HL-60/S4 (cell line): ENCODE measurements at regions not wholly inside any gene's neighbourhood (a gene's known extent, or its start where the extent isn't known, plus 50 kb on each side); places are given as distances from the start of the nearest gene placed in this dataset.

Experiments used
- in situ Hi-C: fragments of 300-500 bp; cut with MboI; formaldehyde crosslinking; loops from 2 replicates; pipeline ENCODE4 v1.14.3; 2022; ENCODE audit warnings: low sequenced_read_pairs

- in situ Hi-C loops = no loop called here
Observed at GRCh38 chr13:80237646-80238045, 103.3 kb downstream of the SPRY2 start.

DNA sequence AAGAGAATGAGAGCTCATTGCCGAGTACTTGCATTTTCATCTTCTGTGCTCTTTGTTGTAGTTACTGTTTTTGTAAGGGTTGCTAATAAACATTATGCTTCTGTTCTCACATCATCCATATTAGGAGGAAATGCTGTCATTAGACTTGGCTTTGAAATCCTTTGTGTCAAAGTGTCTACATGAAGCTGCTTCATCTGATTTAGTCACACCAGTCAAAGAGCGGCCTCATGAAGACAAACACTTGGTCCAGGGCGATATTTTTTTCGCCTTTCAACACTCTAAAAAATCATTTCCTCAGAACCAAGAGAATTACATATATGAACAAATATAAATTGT, 105.0 kb downstream of the SPRY2 start:
- in situ Hi-C loops = no loop called here

GRCh38 chr13:80235166-80235966, 105.6 kb downstream of the SPRY2 start:
- in situ Hi-C loops = no loop called here

DNA sequence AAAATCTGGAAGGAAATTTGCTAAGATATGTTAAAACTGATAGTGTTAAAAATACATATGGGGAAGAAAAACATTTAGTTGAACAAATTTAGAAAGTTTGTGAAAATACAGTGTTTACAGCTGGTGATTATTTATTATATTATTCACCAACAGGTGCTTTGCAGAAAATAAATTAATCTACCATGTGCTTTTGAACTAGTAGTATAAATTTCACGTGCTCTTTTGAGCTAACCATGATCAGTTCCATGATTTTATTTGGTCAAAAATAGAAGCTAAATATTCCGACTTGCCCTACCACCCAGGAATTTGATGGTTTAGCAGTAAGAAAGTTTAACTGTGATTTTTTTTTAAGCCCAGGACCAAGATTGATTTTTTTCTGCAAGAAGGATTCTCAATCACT, 113.3 kb downstream of the SPRY2 start:
- in situ Hi-C loops = no loop called here

GRCh38 chr13:80226645-80227044, 114.3 kb downstream of the SPRY2 start:
- in situ Hi-C loops = no loop called here

DNA sequence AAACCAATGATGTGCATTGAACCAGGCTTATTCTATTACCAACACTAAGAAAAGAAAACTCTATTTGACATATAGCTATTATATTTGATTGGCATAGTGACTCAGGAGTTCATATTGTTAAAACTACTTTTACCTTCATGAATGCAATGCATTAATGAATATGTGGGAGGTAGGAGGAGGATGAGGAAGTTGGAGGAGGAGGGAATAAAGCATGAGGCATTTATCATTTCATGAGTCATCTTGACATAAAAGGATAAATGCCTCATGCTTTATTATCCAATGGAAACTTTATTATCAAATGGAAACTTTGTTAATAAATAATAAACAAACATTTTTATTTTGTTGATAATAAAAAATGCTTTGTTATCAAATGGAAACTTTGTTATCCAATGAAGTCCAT, 116.5 kb downstream of the SPRY2 start:
- in situ Hi-C loops = no loop called here

DNA sequence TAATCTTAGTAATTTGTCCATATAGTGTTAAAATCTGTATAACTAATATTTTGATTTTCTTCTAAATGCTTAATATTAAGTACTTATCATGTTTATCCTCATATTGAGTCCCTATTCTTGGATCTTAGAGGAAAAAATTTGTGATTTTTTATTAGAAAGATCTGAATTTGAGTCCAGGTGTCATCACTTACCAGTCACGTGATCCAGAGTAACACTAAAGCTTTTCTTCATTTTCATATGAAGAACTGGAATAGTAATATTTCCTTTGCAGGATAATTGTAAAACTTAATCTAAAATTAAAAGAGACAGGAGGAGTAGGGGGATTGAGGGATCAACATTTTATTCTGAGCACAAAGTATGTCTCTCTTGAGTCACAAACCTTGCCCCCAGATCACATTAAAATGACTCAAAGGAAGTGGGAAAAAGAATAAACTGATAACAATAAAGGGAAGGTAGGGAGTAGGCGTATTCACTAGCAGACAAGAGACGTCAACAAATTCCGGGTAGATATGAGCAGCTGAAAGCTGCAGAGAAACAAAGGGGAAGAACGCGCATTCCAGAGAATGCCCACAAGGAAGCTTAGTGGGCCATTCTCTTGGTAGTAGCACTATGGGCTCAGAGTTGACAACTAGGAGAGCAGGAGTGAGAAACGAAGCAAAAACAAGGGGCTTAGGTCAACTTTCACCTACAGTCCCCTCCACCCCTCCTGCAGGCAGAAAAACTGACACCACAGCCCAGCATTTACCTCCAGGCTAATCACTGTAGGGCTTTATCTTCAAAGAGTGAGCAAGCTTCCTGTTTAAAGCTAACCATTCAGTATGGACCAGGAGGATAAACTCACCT, 123.1 kb downstream of the SPRY2 start:
- in situ Hi-C loops = no loop called here

GRCh38 chr13:80215368-80215767, 125.6 kb downstream of the SPRY2 start:
- in situ Hi-C loops = no loop called here

DNA sequence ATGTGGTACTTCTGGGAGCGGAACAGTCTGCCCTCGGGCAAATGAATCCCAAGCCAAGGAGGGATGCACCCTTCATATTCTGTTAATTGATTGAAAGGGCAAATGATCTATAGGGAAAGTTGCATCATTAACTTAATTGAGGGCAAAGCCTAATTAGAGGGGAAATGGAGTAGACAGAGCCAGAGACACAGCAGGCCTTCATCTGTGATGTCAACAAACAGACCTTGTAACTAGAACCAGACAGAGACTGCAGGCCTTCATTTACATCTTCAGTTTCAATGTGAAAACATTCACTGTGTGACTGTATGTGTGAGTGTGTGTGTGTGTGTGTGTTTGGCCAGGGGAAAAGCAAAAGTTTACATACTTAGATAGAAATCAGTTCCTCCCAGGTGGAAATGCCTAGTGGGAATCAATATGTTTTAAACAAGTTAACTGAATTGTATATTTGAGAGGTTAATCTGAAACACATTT, 126.4 kb downstream of the SPRY2 start:
- in situ Hi-C loops = no loop called here

GRCh38 chr13:80214050-80214449, 126.9 kb downstream of the SPRY2 start:
- in situ Hi-C loops = no loop called here

DNA sequence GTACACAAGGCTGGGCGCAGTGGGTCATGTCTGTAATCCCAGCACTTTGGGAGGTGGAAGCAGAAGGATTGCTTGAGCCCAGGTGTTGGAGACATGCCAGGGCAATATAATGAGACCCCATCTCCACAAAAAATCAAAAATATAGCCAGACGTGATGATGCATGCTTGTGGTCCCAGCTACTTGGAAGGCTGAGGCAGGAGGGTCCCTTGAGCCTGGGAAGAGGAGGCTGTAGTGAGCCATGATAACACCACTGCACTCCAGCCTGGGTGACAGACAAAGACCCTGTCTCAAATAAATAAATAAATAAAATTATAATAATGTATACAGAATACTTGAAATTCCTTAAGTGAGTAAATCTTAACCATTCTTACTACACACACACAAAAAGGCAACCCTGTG, 127.7 kb downstream of the SPRY2 start:
- in situ Hi-C loops = no loop called here

DNA sequence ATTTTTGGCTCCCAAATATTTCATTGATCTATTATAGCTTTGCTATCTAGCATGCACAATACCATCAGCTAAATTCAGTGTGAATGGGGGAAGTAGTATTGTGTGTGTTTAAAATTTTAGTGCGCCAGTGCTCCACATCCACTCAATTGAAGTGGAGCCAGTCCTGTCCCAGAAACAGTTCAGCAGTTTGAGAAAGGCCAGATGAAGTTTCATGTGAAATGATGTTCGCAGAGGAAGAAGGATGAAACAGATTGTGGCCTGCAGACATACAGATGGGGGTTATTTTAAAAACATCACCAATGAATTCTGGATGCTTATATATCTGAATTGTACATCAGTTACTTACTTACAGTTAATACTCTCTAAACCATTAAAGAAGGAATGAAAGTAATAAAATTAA, 129.4 kb downstream of the SPRY2 start:
- in situ Hi-C loops = no loop called here

- in situ Hi-C loops = no loop called here
Observed at GRCh38 chr13:80204642-80205041, 136.3 kb downstream of the SPRY2 start.

DNA sequence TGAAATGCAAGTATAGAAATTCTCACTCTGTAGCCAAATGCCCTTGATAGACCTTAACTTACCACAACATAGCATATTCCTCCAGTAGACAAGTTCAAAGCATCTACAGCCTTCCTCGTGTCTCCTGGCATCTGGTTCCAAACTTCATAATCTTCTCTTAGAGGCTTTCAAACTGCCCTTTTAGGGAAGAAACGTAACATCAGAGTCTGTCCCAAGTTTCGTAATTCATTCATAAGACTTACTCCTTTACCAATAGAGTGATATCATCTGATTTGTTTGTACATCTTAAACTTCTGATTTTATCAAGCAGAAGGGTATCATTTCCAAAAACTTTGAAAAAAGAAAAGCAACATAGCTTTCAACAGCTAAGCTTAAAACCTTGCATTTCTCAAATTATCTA, 137.4 kb downstream of the SPRY2 start:
- in situ Hi-C loops = no loop called here

GRCh38 chr13:80201694-80202468, 139.0 kb downstream of the SPRY2 start:
- in situ Hi-C loops = no loop called here

DNA sequence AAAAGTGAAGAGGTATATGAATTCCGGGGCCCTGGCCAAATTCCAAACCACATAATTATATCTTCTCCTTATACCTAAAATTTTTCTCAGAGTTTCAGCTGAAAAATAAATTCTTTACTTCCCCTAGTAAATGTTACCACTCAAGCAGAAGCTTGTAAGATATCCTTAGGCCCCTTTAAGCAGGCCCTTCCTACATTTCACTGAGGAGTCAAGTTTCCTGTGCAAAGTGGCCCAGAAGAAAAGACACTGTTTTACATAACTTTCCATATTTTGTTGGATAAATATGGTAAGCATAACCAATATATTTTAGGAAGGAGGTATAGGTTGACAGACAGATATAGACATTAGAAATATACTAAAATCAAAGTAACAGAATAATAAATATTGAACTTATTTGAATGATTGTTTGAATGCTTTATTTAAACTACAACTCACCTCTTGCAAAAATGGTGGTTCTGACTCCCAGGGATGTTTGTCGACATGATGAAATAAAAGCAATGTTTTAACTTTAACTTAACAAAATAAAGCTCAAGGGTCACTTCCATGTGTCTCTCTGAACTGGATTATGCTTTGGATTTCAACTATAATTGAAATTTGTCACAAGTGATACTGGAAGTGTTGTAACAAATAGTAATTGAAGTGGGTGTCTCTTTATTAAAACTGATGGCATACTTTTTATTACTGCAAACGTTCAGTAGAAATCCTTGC, 141.2 kb downstream of the SPRY2 start:
- in situ Hi-C loops = no loop called here

- in situ Hi-C loops = no loop called here
Observed at GRCh38 chr13:80199067-80199466, 141.9 kb downstream of the SPRY2 start.

GRCh38 chr13:80196756-80197155, 144.2 kb downstream of the SPRY2 start:
- in situ Hi-C loops = no loop called here

- in situ Hi-C loops = no loop called here
Observed at GRCh38 chr13:80195649-80196048, 145.3 kb downstream of the SPRY2 start.

- in situ Hi-C loops = no loop called here
Observed at GRCh38 chr13:80189889-80190597, 150.9 kb downstream of the SPRY2 start.
